Glutamatergic neuron (in vitro differentiated cells): ENCODE measurements at regions not wholly inside any gene's neighbourhood (a gene's known extent, or its start where the extent isn't known, plus 50 kb on each side); places are given as distances from the start of the nearest gene placed in this dataset.

Source experiments
- DNase-seq: peaks from one replicate; pipeline ENCODE4 v3.0.0; 2022
- H3K27ac Mint-ChIP-seq: one replicate; pipeline ENCODE4 v1.8.0; 2020; ENCODE audit warnings: mild to moderate bottlenecking, mixed read lengths, inconsistent platforms; ENCODE audit not compliant: unreplicated experiment
- H3K27me3 Mint-ChIP-seq: one replicate; pipeline ENCODE4 v1.8.0; 2020; ENCODE audit warnings: mild to moderate bottlenecking, moderate library complexity, mixed read lengths, inconsistent platforms; ENCODE audit not compliant: unreplicated experiment
- H3K36me3 Mint-ChIP-seq: one replicate; pipeline ENCODE4 v1.8.0; 2020; ENCODE audit warnings: mild to moderate bottlenecking, mixed read lengths, inconsistent platforms; ENCODE audit not compliant: unreplicated experiment
- H3K4me1 Mint-ChIP-seq: one replicate; pipeline ENCODE4 v1.8.0; 2020; ENCODE audit warnings: mild to moderate bottlenecking, low read depth, mixed read lengths, inconsistent platforms; ENCODE audit not compliant: unreplicated experiment
- H3K4me3 Mint-ChIP-seq: one replicate; pipeline ENCODE4 v1.8.0; 2020; ENCODE audit warnings: mild to moderate bottlenecking, mixed read lengths, inconsistent platforms; ENCODE audit not compliant: unreplicated experiment
- H3K9me3 Mint-ChIP-seq: one replicate; pipeline ENCODE4 v1.8.0; 2020; ENCODE audit warnings: mild to moderate bottlenecking, moderate library complexity, mixed read lengths, inconsistent platforms; ENCODE audit not compliant: unreplicated experiment
- CTCF ChIP-seq: fragments of 200-600 bp; sonication (generic); IDR thresholded peaks from one replicate; pipeline ENCODE4 v1.5.0; 2021; ENCODE audit not compliant: partially characterized antibody, unreplicated experiment

- no peak overlapping the region for H3K4me3 Mint-ChIP-seq
- no peak for TF ChIP-seq CTCF
- H3K27me3 Mint-ChIP-seq: peaks cover 9% of the 10 kb centered on the region
- peaks cover 4% of the 10 kb centered on the region for H3K36me3 Mint-ChIP-seq
- H3K9me3 Mint-ChIP-seq: peaks cover under 1% of the 10 kb centered on the region
- no peak overlapping the region for H3K27ac Mint-ChIP-seq
- no peak for DNase-seq
- H3K4me1 Mint-ChIP-seq: peaks cover 13% of the 10 kb centered on the region
Observed at GRCh38 chr17:77772899-77773358, 185.6 kb upstream of the TNRC6C start.

- Mint-ChIP-seq H3K27me3 (peaks cover 11% of the 10 kb centered on the region), H3K4me3 (no peak overlapping the region), H3K27ac (no peak overlapping the region), H3K36me3 (peaks cover 4% of the 10 kb centered on the region), H3K4me1 (peaks cover 17% of the 10 kb centered on the region), H3K9me3 (peaks cover 1% of the 10 kb centered on the region)
- no peak for TF ChIP-seq CTCF
- DNase-seq: no peak
Observed at GRCh38 chr17:77774182-77774581, 184.3 kb upstream of the TNRC6C start.

DNA sequence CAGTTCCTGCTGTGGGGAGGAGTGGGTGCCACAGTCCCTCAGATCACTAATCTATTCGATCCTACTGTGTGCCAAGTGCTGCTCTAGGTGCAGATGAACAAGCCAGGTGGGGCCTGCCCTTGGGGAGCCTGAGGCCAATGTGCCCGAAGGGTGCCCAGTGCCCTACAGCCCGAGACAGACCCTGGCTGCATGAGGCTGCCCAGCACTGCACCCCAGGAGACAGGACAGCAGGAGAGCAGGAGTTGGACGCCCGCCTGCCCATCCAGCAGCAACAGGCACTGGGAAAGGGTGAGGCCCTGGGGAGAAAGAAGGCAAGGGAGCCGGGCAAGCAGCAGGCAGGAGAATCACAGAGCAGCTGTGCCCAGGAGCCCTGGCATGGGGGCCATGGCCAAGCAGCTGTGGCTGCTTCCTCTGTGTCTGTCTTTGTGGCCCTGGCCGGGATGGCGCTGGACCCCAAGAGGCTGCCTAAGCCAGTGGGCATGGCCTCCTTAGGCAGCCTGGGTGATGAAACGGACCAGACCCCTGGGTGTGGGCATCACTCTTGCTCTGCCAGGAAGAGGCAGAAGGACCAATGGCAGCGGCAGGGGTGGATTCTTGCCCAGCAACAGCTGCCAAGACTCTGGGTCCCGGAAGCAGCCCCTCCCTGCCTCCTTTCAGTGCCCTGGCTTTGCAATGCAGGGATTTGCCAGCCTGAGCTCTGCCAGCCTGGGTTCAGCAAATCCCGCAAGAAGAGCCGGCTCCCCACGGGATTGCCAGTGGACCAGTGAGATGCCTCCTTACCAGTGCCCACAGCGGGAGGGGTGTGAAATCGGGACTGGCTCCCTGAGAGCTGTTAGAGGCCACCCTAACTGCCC lies 179.6 kb upstream of the TNRC6C start:
- H3K4me1 Mint-ChIP-seq: peaks cover 11% of the 10 kb centered on the region
- H3K4me3 Mint-ChIP-seq: no peak overlapping the region
- H3K27me3 Mint-ChIP-seq: peaks cover 9% of the 10 kb centered on the region
- peaks cover 3% of the 10 kb centered on the region for H3K9me3 Mint-ChIP-seq
- peaks cover 4% of the 10 kb centered on the region for H3K36me3 Mint-ChIP-seq
- DNase-seq: no peak
- no peak for TF ChIP-seq CTCF
- no peak overlapping the region for H3K27ac Mint-ChIP-seq

DNA sequence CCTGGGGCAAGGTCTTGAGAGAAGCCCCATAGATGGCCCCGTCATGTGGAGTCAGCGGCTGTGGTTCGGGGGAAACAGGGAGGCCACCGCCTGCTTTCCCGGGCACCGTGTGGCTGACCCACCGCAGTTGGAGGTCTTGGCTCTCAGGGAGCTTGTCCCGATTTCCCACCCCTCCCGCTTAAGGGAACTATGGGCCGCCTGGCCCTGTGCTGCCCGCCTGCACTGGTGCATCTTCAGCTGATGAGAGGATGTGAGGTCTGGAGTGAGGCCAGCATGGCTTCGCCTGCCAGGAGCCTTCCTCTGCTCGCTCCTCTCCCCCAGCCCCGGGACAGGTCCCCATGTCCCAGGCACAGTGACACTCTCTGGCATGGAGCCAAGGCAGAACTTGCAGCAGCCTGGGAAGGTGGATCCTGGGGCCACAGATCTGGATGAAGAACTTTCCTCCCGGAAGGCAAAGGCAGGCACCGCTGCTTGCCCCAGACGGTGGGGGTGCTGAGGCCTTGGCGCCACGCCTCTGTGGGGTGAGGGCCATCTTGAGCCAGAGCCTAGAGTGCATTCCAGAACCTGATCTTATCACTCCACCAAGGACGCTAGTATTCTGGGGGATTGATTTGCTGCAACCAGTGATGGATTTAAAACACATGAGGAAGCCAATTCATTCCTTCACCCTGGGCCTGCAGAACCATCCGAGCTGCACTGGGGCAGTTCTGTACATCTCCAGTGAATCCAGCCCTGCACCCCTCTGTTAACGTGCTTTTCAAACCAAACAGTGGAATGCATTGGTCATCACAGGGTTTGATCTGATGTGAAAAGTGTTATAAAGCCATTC lies 178.6 kb upstream of the TNRC6C start:
- peaks cover 6% of the 10 kb centered on the region for H3K9me3 Mint-ChIP-seq
- TF ChIP-seq CTCF: no peak
- no peak overlapping the region for H3K27ac Mint-ChIP-seq
- H3K4me3 Mint-ChIP-seq: no peak overlapping the region
- H3K27me3 Mint-ChIP-seq: peaks cover 10% of the 10 kb centered on the region
- H3K4me1 Mint-ChIP-seq: peaks cover 11% of the 10 kb centered on the region
- no peak for DNase-seq
- peaks cover 4% of the 10 kb centered on the region for H3K36me3 Mint-ChIP-seq

DNA sequence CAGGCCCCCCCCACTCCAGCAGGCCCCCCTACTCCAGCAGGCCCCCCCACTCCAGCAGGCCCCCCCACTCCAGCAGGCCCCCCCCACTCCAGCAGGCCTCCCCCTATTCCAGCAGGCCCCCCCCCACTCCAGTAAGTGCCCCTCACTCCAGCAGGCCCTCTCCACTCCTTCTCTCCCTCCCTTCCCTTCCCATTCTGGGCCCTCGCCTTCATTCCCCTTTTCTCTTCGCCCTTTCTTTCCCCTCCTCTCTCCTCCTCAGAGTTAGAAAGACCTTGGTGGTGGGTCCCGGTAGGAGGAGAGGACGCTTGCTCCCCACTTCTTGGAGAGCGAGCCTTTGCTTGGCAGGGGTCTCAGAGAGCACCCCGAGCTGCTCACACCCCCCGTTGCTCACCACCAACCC lies 177.0 kb upstream of the TNRC6C start:
- Mint-ChIP-seq H3K4me1 (peaks cover 11% of the 10 kb centered on the region), H3K36me3 (no peaks in the 10 kb centered on the region), H3K4me3 (no peak overlapping the region), H3K27me3 (peaks cover 18% of the 10 kb centered on the region), H3K27ac (no peak overlapping the region), H3K9me3 (peaks cover 8% of the 10 kb centered on the region)
- no peak for DNase-seq
- no peak for TF ChIP-seq CTCF
